ENCODE measurements at regions not wholly inside any gene's neighbourhood (a gene's known extent, or its start where the extent isn't known, plus 50 kb on each side); places are given as distances from the start of the nearest gene placed in this dataset.

DNA sequence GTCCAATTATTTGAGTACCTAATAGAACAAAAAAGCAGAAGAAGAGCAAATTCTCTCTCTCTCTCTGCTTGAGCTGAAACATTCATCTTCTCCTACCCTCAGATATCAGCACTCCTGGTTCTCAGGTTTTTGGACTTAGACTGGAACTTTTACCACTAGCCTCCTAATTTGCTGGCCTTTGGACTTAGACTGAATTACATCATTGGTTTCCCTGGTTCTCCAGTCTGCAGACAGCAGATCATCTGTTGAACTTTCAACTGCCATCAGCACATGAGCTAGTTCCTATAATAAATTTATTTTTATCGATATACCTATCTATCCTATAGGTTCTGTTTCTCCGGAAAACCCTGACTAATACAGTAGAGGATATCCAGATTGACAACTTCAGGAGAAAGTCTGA, 208.9 kb upstream of the GAS1 start:
- DNase-seq (ENCODE audit: low read depth in 2 of 2), result no peak

DNA sequence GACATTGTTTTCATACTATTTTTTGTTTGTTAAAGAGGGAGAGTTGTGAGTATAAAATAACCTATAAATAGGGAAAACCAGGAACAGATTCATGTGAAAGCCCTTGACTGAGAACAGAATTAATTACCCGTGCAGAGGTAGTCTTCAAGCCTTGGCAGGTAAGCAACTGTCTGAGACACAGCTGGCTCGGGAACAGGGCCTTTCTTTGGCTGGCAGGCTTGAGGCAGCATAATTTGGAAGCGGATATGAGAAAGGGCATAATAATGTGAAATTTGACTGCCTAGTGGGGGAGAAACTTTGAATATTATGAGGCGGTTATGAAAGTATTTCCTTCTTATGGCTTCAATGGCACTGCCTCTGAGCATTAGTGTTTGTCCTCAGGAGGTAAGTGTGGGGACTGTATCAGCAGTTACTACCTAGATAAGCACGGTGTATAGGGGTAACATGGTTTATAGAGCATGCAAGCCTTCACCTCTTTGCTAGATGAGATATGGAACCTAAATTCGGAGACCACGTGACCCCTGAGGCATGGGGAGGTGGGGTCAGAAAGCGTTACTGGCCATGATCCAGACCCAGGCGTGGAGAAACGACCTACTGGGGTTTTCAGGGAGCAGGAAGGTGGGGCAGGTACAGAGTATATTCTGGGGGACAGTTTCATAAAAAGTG, 210.2 kb upstream of the GAS1 start:
- DNase-seq (ENCODE audit: low read depth in 2 of 2), result no peak

DNA sequence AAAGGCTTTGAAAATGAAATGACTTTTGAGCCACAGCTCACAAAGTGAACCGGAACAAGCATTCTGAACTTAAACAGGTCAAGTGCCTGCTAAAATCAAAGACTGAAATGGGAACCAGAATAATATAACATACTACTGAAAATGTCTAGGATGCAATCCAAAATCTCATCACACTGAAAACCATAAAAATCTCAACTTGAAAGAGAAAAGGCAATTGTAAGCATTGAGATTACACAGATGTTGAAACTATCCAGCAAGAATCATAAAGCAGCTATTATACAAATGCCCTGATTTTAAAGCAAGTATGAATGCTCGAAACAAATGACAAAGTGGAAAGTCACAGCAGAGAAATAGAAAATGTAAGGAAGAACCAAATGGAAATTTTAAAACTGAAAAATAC, 211.5 kb upstream of the GAS1 start:
- DNase-seq (ENCODE audit: low read depth in 2 of 2), result no peak

DNA sequence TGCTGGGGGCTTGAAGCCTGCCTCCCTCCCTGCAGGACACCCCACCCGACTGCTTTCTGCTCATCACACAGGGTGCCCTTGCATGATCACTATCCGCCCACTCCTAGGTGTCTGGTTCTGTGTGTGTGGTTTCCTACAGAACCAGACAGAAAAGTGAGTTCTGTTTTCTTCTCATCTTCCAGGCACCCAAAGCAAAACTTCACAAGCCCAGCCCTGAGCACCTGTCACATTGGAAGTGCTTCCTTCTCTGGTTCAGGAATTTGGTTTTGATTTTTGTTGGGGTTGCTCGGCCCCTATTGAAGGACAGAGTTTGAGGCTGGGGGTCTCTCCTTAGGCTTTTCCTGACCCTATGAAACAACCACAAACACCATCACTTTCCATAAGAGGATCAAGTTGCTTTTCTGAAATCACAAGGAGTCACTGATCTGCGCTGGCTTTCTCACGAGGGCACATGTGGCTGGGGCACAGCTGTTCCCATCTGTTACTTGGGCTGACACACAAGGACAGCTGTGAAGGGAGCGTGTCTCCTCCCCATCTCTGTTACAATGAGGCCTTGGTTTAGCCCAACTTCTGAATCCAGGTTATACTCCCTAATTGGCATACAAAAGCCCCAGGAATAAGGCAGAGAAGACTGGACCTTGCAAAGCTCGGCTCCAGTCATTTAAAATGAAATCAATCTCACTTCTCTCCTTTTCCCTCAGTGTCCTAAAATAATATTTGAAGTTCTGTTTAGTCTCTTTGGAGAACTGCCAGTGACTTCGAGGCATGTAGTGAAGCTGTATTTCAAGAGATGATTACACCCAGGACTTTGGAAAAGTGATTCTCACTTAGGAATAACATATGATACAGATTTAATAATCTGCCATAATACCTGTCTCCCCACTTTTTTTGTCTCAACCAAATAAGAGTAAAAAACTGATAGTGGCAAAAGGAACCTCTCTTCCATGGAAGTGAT, 213.1 kb upstream of the GAS1 start:
- DNase-seq (ENCODE audit: low read depth in 2 of 2), result no peak

DNA sequence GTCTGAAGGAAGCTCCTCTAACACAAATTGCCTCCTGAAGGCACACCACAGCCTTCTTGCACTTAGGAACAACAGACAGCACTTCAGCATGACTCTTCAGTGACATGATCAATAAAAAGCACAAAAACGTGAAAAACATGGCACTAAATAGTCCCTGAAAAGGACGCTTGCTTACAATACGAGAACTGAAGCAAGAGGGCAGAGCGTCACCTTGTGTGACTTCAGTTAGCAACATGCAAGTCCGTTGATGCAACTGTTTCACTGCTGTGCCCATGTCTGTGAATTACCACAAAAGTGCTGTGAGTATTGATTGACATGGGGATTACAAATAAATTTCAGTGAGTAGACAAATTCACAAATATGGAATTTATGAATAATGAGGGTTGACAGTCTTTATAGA, 219.9 kb upstream of the GAS1 start:
- no peak for DNase-seq (ENCODE audit: low read depth in 2 of 2)

DNA sequence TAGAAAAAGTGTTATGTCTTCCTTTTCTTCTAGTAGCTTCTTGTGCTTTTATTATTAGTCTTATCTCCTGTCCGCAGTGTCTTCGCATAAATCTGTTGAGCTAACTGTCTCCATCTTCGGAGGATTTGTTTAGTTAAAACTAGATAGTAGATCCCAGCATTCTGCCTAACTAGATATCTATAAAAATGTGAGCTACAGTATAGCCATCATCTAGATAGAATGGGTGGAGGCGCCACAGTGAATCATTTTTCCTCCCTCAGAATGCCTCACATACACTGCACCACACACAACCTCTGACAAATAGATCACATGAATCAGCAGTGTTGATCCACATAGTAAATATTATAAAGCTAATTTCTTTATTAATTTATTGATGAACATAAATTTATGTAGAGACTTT, 220.3 kb upstream of the GAS1 start:
- no peak for DNase-seq (ENCODE audit: low read depth in 2 of 2)

DNA sequence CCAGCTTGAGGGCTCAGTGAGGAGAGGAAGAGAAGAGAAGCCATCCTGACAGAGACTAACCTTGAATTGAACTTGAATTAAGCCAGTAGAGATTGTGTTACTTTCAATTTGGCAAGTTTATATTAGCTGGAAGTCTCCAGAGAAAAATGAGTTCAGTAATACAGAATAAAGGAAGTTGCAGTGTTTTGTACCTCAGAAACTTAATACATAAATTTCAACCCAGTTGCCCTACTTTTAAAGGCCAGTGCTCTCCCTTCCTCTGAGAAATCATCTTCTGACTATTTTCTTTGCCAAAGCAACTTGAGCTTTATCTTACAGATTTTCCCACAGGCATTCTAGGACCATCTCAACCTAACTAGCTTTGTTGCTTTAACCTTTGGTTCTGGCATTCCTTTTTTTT, 231.0 kb upstream of the GAS1 start:
- DNase-seq (ENCODE audit: low read depth in 2 of 2), result no peak

DNA sequence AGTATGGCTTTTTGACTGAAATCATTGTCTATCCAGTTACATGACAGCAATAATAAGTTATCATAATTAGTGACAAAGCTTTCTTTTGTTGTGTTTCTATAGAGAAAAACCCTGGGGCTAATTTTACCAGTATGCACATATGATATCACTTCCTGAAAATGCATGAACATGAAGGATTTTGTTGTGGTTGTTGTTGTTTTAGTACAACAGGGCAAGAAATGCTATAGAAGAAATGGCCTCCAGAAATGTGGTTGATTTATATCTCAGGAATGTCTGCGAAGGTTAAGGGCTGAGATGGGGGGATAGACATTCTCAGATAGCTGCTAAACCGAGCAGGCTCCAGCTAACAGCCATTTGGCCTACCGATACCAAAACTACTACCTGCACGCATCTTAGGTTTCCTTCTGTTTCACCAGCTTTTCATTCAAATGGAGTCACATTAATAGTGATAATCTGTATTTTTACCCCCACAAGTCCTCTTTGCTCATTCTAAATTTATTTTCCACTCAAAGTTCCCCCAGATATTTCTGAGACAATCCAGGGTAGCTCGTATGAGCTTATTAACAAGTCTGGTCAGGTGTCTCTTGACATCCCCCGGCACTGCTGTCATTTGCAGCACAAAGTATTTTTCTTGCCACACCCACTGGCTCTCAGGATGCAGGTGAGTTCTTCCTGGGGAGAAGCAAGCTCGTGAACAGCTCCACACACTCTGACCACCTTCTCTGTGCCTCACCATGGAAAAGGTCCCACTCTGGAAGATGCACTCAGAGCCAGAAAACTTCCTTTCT, 232.4 kb upstream of the GAS1 start:
- no peak for DNase-seq (ENCODE audit: low read depth in 2 of 2)

DNA sequence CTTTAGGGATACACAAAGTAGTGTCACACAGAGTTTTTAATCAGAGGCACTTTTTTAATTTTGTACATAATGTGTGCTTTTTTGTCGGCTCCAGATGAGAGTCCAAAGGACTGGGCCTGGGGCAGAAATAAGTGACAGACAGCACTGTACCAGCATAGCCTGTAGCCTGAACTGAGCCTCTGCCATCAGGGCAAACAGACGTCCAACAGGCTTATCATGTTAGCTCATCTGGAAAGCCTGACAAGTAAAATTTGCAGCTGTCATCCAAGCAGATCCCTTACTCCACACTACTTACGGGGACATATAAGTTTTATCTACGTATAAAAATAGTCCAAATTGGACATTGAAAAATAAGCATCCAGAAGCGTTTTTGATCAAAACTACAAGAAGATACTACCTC, 233.1 kb upstream of the GAS1 start:
- DNase-seq (ENCODE audit: low read depth in 2 of 2), result no peak

DNA sequence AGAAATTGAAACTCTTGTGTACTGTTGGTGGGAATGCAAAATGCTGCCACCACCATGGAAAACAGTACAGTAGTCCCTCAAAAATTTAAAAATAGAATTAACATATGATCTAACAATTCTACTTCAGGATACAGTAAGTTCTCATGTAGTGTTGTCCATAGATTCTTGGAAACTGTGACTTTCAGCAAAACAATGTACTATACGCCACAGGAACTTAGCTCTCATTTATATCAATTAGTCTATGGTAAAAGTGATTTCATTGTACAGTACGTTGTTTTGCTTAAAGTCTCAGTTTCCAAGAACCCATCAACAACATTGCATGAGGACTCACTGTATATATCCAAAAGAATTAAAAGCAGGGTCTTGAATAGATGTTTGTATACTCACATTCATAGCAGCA, 233.5 kb upstream of the GAS1 start:
- DNase-seq (ENCODE audit: low read depth in 2 of 2), result no peak

DNA sequence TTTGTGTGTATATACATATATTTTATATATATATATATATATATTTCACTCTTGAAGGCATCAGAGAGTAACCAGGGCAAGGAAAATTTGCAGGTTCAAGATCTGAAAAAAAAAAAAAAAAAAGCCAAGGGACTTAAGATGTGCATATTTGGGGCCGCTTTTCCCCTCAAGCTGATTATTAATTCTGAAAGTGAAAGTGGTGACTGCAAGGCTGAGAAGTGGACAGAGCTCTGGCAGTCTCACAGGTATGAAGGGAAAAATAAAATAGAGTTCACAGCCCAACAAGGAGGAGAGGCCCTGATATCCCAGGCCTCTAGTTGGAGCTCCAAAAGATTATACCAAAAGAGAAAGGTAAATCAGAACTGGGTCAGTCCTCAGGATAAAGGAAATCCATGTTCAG, 234.4 kb upstream of the GAS1 start:
- no peak for DNase-seq (ENCODE audit: low read depth in 2 of 2)

DNA sequence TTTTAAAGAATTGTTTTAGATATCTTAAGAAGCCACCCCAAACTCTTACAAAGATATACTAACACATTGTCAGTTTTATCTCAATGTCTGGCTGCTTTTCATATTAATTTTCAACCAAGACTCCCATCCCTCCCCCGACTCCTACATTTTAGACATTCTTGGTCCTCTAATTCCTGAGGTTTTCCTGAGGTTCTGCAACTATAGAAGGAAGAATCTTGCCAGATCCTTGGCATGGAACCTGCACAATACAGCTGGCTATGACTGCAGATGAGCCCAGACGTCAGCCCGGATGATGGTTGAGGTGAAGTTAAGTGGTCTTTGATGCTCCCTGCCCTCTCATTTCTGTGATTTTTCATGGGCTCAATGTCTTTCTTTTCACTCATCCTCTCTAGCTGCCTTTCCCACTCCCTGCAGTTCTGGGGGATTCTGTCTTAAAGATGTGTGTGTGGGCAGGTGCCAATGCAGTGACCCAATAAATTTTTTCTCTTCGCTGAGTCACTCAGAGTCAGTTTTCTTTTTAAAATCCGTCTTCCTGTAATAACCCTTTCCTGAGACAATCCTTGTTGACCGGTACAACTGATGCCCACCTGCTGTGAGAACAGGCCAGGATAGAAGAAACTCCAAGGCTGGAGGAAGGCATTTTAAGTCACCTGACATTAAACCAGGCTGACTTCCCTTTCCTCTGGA, 237.8 kb upstream of the GAS1 start:
- no peak for DNase-seq (ENCODE audit: low read depth in 2 of 2)

DNA sequence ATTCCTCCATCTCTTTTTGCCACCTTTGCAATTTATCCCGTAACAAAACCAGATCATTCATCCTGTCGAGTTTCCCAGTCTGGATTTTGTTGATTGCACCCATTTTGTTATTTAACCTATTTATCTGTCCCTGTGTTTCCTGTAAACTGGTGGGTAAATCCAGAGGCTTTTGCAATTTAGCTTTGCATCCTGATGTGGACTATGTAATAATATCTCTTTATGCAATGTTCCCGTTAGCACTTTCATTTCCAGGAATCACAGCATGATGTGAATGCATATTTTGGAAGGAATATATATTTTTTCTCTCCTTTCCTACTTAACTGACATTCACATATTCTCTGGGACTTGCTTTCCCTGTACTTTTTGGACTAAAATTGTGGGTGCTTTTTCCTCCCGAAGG, 240.3 kb upstream of the GAS1 start:
- DNase-seq (ENCODE audit: low read depth in 2 of 2), result no peak

DNA sequence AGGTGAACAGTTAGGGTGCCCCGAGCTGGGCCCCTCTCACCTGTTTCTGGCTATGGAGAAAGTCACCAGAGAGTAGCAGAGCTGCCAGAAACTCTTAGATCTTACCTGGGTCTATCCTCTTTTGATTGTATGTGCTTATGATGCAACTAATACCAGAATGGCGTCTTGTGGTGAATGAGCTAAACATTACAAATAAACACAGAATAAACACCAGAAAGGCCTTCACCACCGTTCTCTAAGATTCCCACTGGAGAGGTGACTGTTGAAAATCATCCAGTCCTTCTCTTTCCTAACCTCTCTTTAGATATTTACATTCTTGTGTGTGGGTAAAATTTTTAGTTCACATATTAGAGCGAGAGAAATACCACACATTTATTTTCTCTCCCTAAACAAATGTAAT, 241.7 kb upstream of the GAS1 start:
- no peak for DNase-seq (ENCODE audit: low read depth in 2 of 2)

DNA sequence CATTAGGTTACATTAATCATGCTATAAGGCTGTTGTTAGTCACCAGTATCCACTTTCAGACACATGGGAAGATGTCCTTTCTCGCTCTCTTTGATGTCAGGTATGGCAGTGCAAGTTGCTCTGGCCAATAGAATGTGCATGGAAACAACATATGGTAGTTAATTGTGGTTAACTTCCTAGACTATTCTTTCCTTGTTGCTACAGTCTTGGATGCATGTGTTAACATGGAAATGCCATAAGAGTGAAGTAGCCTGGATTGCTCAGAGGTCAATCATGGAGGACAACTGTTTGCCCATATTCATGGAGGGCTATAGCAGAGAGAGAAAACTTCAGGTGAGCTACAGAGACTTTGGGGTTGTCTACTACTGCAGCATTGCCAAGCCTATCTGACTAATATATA, 245.8 kb upstream of the GAS1 start:
- DNase-seq (ENCODE audit: low read depth in 2 of 2), result no peak

DNA sequence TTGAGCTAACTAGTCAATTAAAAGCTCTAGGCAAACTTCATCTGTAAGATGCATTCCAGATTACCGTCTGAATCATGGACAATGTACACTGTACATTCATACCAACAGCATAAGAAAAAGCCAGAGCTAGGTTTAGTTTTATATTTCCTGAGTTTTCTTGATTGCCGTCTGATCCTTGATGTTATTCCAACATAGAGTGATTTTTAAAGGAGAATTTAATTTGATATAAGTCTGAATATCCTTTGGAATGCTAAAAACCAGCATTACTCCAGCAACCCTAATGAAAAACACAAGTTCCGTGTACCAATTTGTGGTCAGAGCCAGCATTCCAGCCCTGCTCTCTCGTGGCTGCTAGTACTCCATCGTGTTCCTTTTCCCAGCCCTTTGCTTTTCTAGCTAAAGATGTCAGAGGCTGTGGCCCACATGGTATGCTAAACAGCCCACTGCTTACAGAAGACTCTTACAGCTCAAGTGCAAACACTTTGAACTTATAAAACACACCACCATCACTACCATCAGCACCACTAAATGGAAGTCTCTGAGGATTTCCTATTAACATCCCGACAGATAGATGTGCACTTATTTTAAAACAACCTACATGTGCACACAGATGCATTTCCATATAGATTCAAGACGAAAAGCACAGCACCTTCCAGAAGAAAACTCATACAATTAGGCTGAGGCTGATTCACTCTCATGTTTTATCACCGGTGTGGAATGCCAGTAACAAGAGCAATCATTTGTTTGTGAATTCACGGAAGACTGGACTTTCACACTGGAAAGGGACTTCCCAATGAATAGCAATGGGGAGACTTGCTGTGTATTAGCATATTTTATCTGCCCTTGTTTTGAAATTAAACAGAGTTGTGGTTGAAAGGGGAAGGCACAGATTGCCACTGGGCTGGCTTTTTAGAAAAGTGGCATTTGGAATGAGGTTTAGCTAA, 246.9 kb upstream of the GAS1 start:
- DNase-seq (ENCODE audit: low read depth in 2 of 2), result no peak

DNA sequence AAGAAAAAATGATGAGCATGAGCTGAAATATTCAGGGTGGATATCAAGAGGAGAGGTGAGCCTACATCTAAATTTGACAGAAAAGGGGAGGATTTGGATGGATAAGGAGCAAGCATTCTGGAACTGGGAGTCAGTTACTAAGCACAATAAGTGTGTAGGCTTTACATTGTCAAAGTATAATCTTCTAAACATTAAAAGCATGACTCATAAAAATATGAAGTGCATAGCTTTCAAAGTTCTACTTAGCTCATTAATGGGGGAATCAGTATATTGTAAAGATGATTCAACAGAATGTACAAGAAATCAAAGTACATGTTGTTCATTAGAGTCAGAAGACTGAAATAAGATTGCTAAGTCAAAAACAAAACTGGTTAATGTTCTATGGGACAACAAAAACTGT, 248.0 kb upstream of the GAS1 start:
- DNase-seq (ENCODE audit: low read depth in 2 of 2), result no peak

DNA sequence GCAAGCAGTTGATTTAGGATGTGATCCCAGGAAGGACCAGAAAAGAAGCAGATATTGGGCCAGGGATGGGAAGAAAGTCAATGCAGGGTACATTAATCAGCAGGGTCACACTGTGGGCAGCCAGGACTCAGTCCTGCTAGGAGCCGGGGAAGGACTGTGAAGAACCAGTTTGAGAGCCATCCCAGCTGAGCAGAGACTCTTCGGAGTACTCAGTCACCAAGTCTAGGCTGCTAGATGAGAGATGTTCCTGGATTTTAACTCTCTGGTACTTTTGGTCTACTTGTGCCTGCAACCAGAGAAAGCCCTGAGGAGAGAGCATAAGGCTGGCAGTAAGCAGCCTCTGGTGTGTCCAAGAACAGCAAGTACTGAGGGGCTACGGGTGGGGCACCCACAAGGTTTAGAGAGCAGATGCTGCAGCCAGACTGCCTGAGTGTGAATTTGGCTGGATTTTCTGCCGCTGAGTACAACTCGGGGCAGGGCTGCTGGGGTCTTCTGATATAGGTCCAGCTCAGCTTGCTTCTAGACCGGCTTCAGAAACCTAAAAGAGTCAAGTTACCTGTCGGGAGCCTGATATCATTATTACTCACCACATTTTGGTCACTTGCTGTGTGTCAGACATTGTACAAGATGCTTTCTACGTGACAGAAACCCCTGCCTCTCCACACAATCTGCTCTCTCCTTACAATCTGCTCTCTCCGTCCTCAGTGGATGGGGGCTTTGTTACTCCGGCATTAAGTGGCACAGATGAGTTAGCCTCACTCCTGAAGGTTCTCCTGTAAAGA, 250.2 kb upstream of the GAS1 start:
- DNase-seq (ENCODE audit: low read depth in 2 of 2), result no peak

DNA sequence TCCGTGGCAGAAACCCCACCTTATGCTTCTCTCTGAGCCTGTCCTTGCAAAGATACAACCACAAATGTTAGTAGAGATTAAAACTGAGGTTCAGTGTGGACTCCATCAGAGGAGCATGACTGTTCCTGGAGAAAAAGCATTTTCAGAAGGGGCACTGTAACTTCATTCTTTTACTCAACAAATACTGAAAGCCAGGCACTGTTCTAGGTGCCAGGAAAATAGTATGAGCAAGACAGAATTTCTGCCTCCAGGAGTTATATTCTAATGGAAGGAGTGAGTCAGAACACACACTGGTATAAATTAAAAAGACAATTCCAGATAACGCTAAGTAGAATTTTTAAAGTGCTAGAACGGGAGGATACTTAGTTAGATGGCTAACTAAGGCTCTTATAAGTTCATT, 251.4 kb upstream of the GAS1 start:
- no peak for DNase-seq (ENCODE audit: low read depth in 2 of 2)

DNA sequence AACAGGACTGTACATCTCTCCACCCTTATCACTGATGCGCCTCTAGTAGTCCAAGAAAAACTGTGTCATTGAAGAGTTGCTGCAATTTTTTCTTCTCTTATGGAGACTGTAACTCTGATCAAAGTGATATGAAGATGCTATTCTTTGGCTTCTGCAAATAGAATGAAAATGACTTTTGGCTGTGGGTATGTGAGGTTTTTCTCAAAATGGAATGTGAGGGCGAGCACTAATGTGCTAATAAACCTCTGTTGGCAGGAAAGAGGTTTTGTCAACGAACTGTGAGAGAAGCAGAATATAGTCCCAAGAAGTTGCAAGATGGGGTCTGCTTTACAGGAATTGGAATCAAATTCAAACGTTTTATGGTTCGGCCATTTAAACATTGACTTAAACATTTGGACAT, 252.0 kb upstream of the GAS1 start:
- DNase-seq (ENCODE audit: low read depth in 2 of 2), result no peak
